BLaER1 treated with 17β-estradiol and CSF1 and Interleukin-3, amounts not matched to agents 10 nM and 100 nM (cell line): ENCODE measurements at regions not wholly inside any gene's neighbourhood (a gene's known extent, or its start where the extent isn't known, plus 50 kb on each side); places are given as distances from the start of the nearest gene placed in this dataset.

ENCODE experiments used
- H3K27ac ChIP-seq, 11 experiments: shearing (Covaris generic); formaldehyde crosslinking; 2 replicates each; pipeline ENCODE4 v1.8.1; 2022
- H3K27me3 ChIP-seq, 11 experiments: shearing (Covaris generic); formaldehyde crosslinking; 2 replicates each; pipeline ENCODE4 v1.8.1; 2022
- H3K36me3 ChIP-seq, 11 experiments: shearing (Covaris generic); formaldehyde crosslinking; 2 replicates each; pipeline ENCODE4 v1.8.1; 2022
- H3K4me1 ChIP-seq, 10 experiments: shearing (Covaris generic); formaldehyde crosslinking; 2 replicates each; pipeline ENCODE4 v1.8.1; 2022
- H3K4me2 ChIP-seq, 11 experiments: shearing (Covaris generic); formaldehyde crosslinking; 2 replicates each; pipeline ENCODE4 v1.8.1; 2022
- H3K4me3 ChIP-seq, 10 experiments: shearing (Covaris generic); formaldehyde crosslinking; 2 replicates each; pipeline ENCODE4 v1.8.1; 2022
- H3K9ac ChIP-seq, 11 experiments: shearing (Covaris generic); formaldehyde crosslinking; 2 replicates each; pipeline ENCODE4 v1.8.1; 2022
- H3K9me3 ChIP-seq, 11 experiments: shearing (Covaris generic); formaldehyde crosslinking; replicated peaks in 1 of 11; 2 replicates each; pipeline ENCODE4 v1.8.1; 2022
- H4K20me1 ChIP-seq, 11 experiments: shearing (Covaris generic); formaldehyde crosslinking; 2 replicates each; pipeline ENCODE4 v1.8.1; 2022
- Cebpa-rat ChIP-seq, 11 experiments: shearing (Covaris generic); IDR thresholded peaks; 2 replicates each; pipeline ENCODE4 v1.8.1; 2022

- no peaks in the 10 kb centered on the region for H3K9me3 ChIP-seq
- no peak overlapping the region for H3K4me2 ChIP-seq
- H3K9ac ChIP-seq, result no peak overlapping the region
- H3K27me3 ChIP-seq, result no peaks in the 10 kb centered on the region
- H4K20me1 ChIP-seq, result no peaks in the 10 kb centered on the region
- H3K27ac ChIP-seq, result no peak overlapping the region
- H3K4me3 ChIP-seq, result no peak overlapping the region
- H3K4me1 ChIP-seq, result no peaks in the 10 kb centered on the region
- TF ChIP-seq Cebpa-rat (IDR thresholded peaks at IDR 0.05), result no peak
- no peaks in the 10 kb centered on the region for H3K36me3 ChIP-seq
Observed at GRCh38 chr4:126678618-126679017, 954.1 kb upstream of the INTU start.

- no peaks in the 10 kb centered on the region for H3K4me1 ChIP-seq
- no peak for TF ChIP-seq Cebpa-rat (IDR thresholded peaks at IDR 0.05)
- H3K36me3 ChIP-seq, result no peaks in the 10 kb centered on the region
- no peak overlapping the region for H3K9ac ChIP-seq
- H4K20me1 ChIP-seq, result no peaks in the 10 kb centered on the region
- H3K9me3 ChIP-seq, result no peaks in the 10 kb centered on the region
- no peak overlapping the region for H3K4me3 ChIP-seq
- no peaks in the 10 kb centered on the region for H3K27me3 ChIP-seq
- no peak overlapping the region for H3K27ac ChIP-seq
- H3K4me2 ChIP-seq, result no peak overlapping the region
Observed at GRCh38 chr4:126679303-126679702, 953.5 kb upstream of the INTU start.

- no peak for TF ChIP-seq Cebpa-rat (IDR thresholded peaks at IDR 0.05)
- Histone ChIP-seq H3K9me3 (no peaks in the 10 kb centered on the region), H3K9ac (no peak overlapping the region), H3K4me2 (no peak overlapping the region), H3K27me3 (no peaks in the 10 kb centered on the region), H3K36me3 (no peaks in the 10 kb centered on the region), H4K20me1 (no peaks in the 10 kb centered on the region), H3K27ac (no peak overlapping the region), H3K4me3 (no peak overlapping the region), H3K4me1 (no peaks in the 10 kb centered on the region)
Observed at GRCh38 chr4:126682250-126682649, 950.5 kb upstream of the INTU start.

GRCh38 chr4:126686491-126686890 lies 946.3 kb upstream of the INTU start:
- Histone ChIP-seq H4K20me1 (no peaks in the 10 kb centered on the region), H3K4me2 (no peak overlapping the region), H3K9me3 (no peaks in the 10 kb centered on the region), H3K27ac (no peak overlapping the region), H3K9ac (no peak overlapping the region), H3K4me1 (no peaks in the 10 kb centered on the region), H3K4me3 (no peak overlapping the region), H3K36me3 (no peaks in the 10 kb centered on the region), H3K27me3 (no peaks in the 10 kb centered on the region)
- TF ChIP-seq Cebpa-rat (IDR thresholded peaks at IDR 0.05), result no peak

- Histone ChIP-seq H4K20me1 (no peaks in the 10 kb centered on the region), H3K27ac (no peak overlapping the region), H3K4me3 (no peak overlapping the region), H3K9me3 (no peaks in the 10 kb centered on the region), H3K4me1 (no peaks in the 10 kb centered on the region), H3K36me3 (no peaks in the 10 kb centered on the region), H3K27me3 (no peaks in the 10 kb centered on the region), H3K9ac (no peak overlapping the region), H3K4me2 (no peak overlapping the region)
- TF ChIP-seq Cebpa-rat (IDR thresholded peaks at IDR 0.05), result no peak
Observed at GRCh38 chr4:126687655-126688358, 945.0 kb upstream of the INTU start.

- Histone ChIP-seq H3K4me3 (no peak overlapping the region), H3K27ac (no peak overlapping the region), H4K20me1 (no peaks in the 10 kb centered on the region), H3K27me3 (no peaks in the 10 kb centered on the region), H3K36me3 (no peaks in the 10 kb centered on the region), H3K4me2 (no peak overlapping the region), H3K4me1 (no peaks in the 10 kb centered on the region), H3K9ac (no peak overlapping the region), H3K9me3 (no peaks in the 10 kb centered on the region)
- TF ChIP-seq Cebpa-rat (IDR thresholded peaks at IDR 0.05), result no peak
Observed at GRCh38 chr4:126691797-126692196, 941.0 kb upstream of the INTU start.

- Histone ChIP-seq H3K4me1 (no peaks in the 10 kb centered on the region), H3K36me3 (no peaks in the 10 kb centered on the region), H4K20me1 (no peaks in the 10 kb centered on the region), H3K27ac (no peak overlapping the region), H3K4me3 (no peak overlapping the region), H3K4me2 (no peak overlapping the region), H3K9ac (no peak overlapping the region), H3K9me3 (no peaks in the 10 kb centered on the region), H3K27me3 (no peaks in the 10 kb centered on the region)
- TF ChIP-seq Cebpa-rat (IDR thresholded peaks at IDR 0.05), result no peak
Observed at GRCh38 chr4:126697748-126698147, 935.0 kb upstream of the INTU start.

- no peaks in the 10 kb centered on the region for H4K20me1 ChIP-seq
- no peak overlapping the region for H3K4me2 ChIP-seq
- TF ChIP-seq Cebpa-rat (IDR thresholded peaks at IDR 0.05), result no peak
- no peaks in the 10 kb centered on the region for H3K36me3 ChIP-seq
- no peaks in the 10 kb centered on the region for H3K27me3 ChIP-seq
- no peak overlapping the region for H3K4me3 ChIP-seq
- H3K27ac ChIP-seq, result no peak overlapping the region
- H3K4me1 ChIP-seq, result no peaks in the 10 kb centered on the region
- no peak overlapping the region for H3K9ac ChIP-seq
- H3K9me3 ChIP-seq, result no peaks in the 10 kb centered on the region
Observed at GRCh38 chr4:126698224-126698623, 934.5 kb upstream of the INTU start.

GRCh38 chr4:126701756-126702155 lies 931.0 kb upstream of the INTU start:
- no peak for TF ChIP-seq Cebpa-rat (IDR thresholded peaks at IDR 0.05)
- Histone ChIP-seq H3K4me2 (no peak overlapping the region), H3K36me3 (no peaks in the 10 kb centered on the region), H3K27me3 (no peaks in the 10 kb centered on the region), H3K27ac (no peak overlapping the region), H3K9me3 (no peaks in the 10 kb centered on the region), H3K4me1 (no peaks in the 10 kb centered on the region), H3K4me3 (no peak overlapping the region), H3K9ac (no peak overlapping the region), H4K20me1 (no peaks in the 10 kb centered on the region)

- H3K27ac ChIP-seq, result no peak overlapping the region
- H3K9ac ChIP-seq, result no peak overlapping the region
- H3K4me1 ChIP-seq, result no peaks in the 10 kb centered on the region
- TF ChIP-seq Cebpa-rat (IDR thresholded peaks at IDR 0.05), result no peak
- no peaks in the 10 kb centered on the region for H3K27me3 ChIP-seq
- no peaks in the 10 kb centered on the region for H3K36me3 ChIP-seq
- no peaks in the 10 kb centered on the region for H4K20me1 ChIP-seq
- no peaks in the 10 kb centered on the region for H3K9me3 ChIP-seq
- H3K4me2 ChIP-seq, result no peak overlapping the region
- no peak overlapping the region for H3K4me3 ChIP-seq
Observed at GRCh38 chr4:126702747-126703146, 930.0 kb upstream of the INTU start.
